Cardiac muscle cell (in vitro differentiated cells and primary cell): ENCODE measurements at regions not wholly inside any gene's neighbourhood (a gene's known extent, or its start where the extent isn't known, plus 50 kb on each side); places are given as distances from the start of the nearest gene placed in this dataset.
"Not testable (repeated sequence)": the region's sequence is repeated elsewhere in the genome, so short reads cannot be mapped to it uniquely, and the experiment has no call there.

Experiments
- DNase-seq, 2 donors: peaks; one replicate each; pipeline versions ENCODE4 v3.0.0 to v3.0.0-alpha.2; 2010 to 2017; ENCODE audit warnings: low read depth in 1 of 2, low spot score in 1 of 2
- H3K27ac ChIP-seq: fragments of 200-600 bp; sonication (generic); 2 replicates; pipeline ENCODE4 v1.5.1; 2016
- H3K27me3 ChIP-seq: fragments of 200-600 bp; sonication (generic); 2 replicates; pipeline ENCODE4 v1.6.0; 2016; ENCODE audit warnings: control low read depth
- H3K36me3 ChIP-seq: fragments of 200-600 bp; sonication (generic); 2 replicates; pipeline ENCODE4 v1.5.1; 2016; ENCODE audit warnings: control low read depth
- H3K4me1 ChIP-seq: fragments of 200-600 bp; sonication (generic); 2 replicates; pipeline ENCODE4 v1.8.1; 2017; ENCODE audit warnings: low read depth, mild to moderate bottlenecking, mixed run types
- H3K4me3 ChIP-seq: fragments of 200-600 bp; sonication (generic); 2 replicates; pipeline ENCODE4 v1.5.1; 2016; ENCODE audit warnings: mild to moderate bottlenecking
- H3K9me3 ChIP-seq: fragments of 200-600 bp; sonication (generic); 2 replicates; pipeline ENCODE4 v1.5.1; 2017; ENCODE audit warnings: low read depth, mild to moderate bottlenecking, control low read depth
- TF ChIP-seq, protein P1 (sequence below): IDR thresholded peaks from 2 replicates; pipeline ENCODE4 v1.5.1; 2012; ENCODE audit warnings: low read depth, mild to moderate bottlenecking, low read length

DNA sequence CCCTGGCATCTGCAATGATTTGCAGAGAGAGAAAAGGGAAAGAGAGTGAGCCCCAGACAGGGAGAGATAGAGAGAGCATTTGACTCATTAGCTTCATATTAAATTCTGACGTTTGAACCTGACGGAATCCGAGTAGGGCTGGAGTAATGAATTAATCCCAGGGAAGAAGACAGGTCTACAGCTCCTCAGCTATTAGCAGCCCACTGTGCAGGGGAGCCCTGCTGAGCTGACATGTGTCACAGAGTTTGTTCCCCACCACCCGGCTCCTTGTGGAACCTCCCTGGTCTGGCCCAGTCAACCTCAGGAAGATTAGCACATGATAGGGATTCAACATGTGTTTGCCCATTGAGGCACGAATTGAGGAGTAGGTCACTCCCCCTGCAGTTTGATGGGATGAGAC is 404.0 kb downstream of the BUD13 start:
- Histone ChIP-seq H3K36me3 (no peaks in the 10 kb centered on the region), H3K9me3 (no peaks in the 10 kb centered on the region), H3K27me3 (no peaks in the 10 kb centered on the region), H3K4me1 (no peaks in the 10 kb centered on the region), H3K4me3 (no peak overlapping the region), H3K27ac (no peak overlapping the region)
- DNase-seq, result no peak
- TF ChIP-seq, protein P1, sequence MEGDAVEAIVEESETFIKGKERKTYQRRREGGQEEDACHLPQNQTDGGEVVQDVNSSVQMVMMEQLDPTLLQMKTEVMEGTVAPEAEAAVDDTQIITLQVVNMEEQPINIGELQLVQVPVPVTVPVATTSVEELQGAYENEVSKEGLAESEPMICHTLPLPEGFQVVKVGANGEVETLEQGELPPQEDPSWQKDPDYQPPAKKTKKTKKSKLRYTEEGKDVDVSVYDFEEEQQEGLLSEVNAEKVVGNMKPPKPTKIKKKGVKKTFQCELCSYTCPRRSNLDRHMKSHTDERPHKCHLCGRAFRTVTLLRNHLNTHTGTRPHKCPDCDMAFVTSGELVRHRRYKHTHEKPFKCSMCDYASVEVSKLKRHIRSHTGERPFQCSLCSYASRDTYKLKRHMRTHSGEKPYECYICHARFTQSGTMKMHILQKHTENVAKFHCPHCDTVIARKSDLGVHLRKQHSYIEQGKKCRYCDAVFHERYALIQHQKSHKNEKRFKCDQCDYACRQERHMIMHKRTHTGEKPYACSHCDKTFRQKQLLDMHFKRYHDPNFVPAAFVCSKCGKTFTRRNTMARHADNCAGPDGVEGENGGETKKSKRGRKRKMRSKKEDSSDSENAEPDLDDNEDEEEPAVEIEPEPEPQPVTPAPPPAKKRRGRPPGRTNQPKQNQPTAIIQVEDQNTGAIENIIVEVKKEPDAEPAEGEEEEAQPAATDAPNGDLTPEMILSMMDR, result no peak

DNA sequence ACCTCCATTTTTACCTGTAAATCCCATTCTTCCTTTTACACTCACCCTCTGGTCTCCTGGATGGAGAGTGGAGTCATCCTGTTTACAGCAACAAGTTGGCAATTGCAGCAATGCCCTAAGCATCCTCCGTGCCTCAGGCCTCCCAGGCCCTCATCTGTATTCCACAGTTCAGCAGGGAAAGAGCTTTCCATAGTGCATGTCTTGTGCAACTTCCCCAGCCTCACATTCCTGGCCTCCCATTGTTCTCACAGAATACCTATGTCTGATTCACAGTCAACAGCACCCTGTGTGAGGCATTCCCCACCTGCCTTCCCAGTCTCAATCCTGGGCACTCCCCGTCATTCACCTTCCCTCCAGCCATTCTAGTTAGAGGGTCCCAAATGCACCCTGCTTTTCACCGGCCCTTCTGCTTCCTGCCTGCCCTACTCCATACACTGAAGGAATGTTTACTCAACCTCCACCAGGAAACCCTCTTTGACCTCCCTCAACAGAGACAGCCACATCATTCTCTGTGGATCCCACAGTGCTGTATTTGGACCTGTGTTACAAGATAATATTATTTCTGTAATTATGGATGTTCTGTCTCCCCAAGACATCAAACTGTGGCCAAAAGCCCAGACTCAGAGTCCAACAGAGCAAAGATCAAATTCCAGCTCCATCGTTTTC is 405.7 kb downstream of the BUD13 start:
- peak in 1 of 2 donors; percentile 4 for DNase-seq
- TF ChIP-seq, protein P1, result no peak
- H3K27me3 ChIP-seq, result no peaks in the 10 kb centered on the region
- no peaks in the 10 kb centered on the region for H3K9me3 ChIP-seq
- no peaks in the 10 kb centered on the region for H3K36me3 ChIP-seq
- no peak overlapping the region for H3K27ac ChIP-seq
- no peak overlapping the region for H3K4me3 ChIP-seq
- H3K4me1 ChIP-seq, result no peaks in the 10 kb centered on the region

DNA sequence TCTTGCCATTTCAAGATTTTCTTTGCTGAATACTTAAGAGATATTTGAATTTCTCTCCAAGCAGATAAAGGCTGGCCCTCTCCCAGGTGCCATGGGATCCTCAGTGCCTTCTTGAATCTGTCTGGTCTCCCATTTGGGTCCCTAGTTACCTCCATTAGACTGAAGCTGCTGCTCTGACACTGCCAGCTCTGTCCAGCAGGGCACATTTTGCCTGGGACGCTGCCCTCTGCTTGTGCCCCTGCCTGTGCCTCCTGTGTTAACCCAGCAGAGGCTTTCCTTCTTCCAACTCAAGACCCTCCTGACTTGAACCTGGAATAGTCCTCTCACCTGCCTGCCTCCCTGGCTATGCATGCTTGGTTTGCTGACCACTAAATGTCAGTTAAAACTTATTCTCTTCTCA is 406.3 kb downstream of the BUD13 start:
- Histone ChIP-seq H3K4me3 (no peak overlapping the region), H3K36me3 (no peaks in the 10 kb centered on the region), H3K27me3 (no peaks in the 10 kb centered on the region), H3K27ac (no peak overlapping the region), H3K9me3 (no peaks in the 10 kb centered on the region), H3K4me1 (no peaks in the 10 kb centered on the region)
- DNase-seq, result no peak
- TF ChIP-seq, protein P1, result no peak

DNA sequence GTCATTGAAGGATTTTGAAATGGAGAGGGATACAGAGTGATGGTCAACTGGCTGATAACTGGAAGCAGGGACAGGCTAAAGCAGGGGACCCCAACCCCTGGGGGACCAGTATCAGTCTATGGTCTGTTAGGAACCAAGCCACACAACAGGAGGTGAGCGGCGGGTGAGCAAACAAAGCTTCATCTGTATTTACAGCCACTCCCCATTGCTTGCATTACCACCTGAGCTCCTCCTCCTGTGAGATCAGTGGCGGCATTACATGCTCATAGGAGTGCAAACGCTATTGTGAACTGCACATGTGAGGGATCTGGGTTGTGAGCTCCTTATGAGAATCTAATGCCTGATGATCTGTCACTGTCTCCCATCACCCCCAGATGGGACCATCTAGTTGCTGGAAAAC is 407.9 kb downstream of the BUD13 start:
- H3K27me3 ChIP-seq, H3K4me3 ChIP-seq, H3K9me3 ChIP-seq, H3K36me3 ChIP-seq, H3K4me1 ChIP-seq, DNase-seq, H3K27ac ChIP-seq: not testable (repeated sequence)

DNA sequence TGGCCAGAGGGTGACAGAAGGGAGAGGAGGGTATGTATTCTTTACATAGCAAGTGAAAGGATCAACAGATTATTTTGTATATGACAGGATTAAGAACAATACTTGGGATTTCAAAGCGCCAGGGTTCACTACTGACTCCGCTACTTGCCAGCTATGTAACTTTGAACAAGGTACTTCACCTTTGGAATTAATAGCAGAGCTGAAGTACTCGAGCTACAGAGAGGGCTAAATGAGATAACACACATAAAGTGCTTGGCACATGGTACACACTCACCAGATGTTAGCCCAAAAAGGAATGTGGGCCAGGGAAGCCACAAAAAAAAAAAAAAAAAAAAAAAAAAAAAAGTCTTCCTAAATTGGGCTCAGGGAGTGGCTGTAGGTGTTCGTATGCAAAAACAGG is 408.4 kb downstream of the BUD13 start:
- no peaks in the 10 kb centered on the region for H3K4me1 ChIP-seq
- no peak for DNase-seq
- H3K27me3 ChIP-seq, result no peaks in the 10 kb centered on the region
- H3K36me3 ChIP-seq, result no peaks in the 10 kb centered on the region
- H3K4me3 ChIP-seq, result no peak overlapping the region
- H3K27ac ChIP-seq, result no peak overlapping the region
- TF ChIP-seq, protein P1, result no peak
- H3K9me3 ChIP-seq, result no peaks in the 10 kb centered on the region

DNA sequence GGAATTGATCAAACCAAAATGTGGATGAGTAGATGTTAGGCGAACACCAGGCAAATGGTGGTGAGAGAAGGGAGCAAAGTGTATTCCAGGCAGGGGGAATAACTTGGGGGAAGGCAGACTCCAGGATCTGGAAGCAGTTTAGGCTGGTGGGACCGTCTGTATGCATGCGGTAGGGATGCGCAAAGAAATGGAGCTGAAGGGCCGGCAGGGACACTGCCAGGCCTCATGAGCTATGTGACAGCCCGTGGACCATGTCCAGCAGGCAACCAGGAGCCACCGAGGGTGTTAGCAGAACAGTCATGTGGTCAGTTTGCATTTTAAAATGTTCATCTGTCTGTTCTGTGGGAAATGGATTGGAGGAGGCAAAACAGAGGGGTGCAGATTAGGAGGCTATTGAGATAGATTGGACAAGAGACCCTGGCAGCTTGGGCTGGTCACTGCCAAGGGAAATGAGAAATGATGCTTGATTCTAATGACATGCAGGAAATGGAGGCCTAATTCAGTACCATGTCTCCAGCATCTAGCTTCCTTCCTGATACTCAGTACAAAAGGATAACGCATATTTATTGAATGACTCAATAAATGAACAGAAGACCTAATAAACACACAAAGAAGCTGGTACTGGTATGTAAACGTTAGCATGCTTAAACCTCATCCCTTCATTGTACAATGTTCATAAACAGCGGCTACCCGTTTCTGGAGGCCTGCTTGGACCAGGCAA is 412.4 kb downstream of the BUD13 start:
- no peak overlapping the region for H3K27ac ChIP-seq
- no peak overlapping the region for H3K4me3 ChIP-seq
- H3K36me3 ChIP-seq, result no peaks in the 10 kb centered on the region

More for the DNA sequence above, 412.4 kb downstream of the BUD13 start:
- Histone ChIP-seq H3K27me3 (no peaks in the 10 kb centered on the region), H3K9me3 (no peaks in the 10 kb centered on the region), H3K4me1 (no peaks in the 10 kb centered on the region)
- TF ChIP-seq, protein P1, result no peak
- DNase-seq, result no peak
